ENCODE measurements at regions not wholly inside any gene's neighbourhood (a gene's known extent, or its start where the extent isn't known, plus 50 kb on each side); places are given as distances from the start of the nearest gene placed in this dataset.
"Not testable (repeated sequence)": the region's sequence is repeated elsewhere in the genome, so short reads cannot be mapped to it uniquely, and the experiment has no call there.

GRCh38 chr5:92691955-92692354 is 889.1 kb downstream of the NR2F1-AS1 start:
- not testable (repeated sequence) for TF ChIP-seq MYC, CTCF, MAX (IDR thresholded peaks at IDR 0.05; ENCODE audit: low read depth, low read length)

Data from NB4 (cell line).